HEK293T (cell line): ENCODE measurements at regions not wholly inside any gene's neighbourhood (a gene's known extent, or its start where the extent isn't known, plus 50 kb on each side); places are given as distances from the start of the nearest gene placed in this dataset.

Experiments
- ELF4 ChIP-seq: fragments of 450-650 bp; IDR thresholded peaks from 2 replicates; pipeline ENCODE4 v1.6.1; 2017; ENCODE audit warnings: antibody characterized with exemption
- FOXK2 ChIP-seq: fragments of 450-650 bp; IDR thresholded peaks from 2 replicates; pipeline ENCODE4 v1.6.1; 2016; ENCODE audit warnings: mild to moderate bottlenecking
- FOXM1 ChIP-seq: fragments of 450-650 bp; IDR thresholded peaks from 2 replicates; pipeline ENCODE4 v1.6.1; 2017; ENCODE audit warnings: mild to moderate bottlenecking, borderline replicate concordance
- PKNOX1 ChIP-seq: fragments of 450-650 bp; IDR thresholded peaks from 2 replicates; pipeline ENCODE4 v1.6.1; 2016
- SP1 ChIP-seq: fragments of 450-650 bp; IDR thresholded peaks from 2 replicates; pipeline ENCODE4 v1.6.1; 2017
- SUZ12 ChIP-seq: fragments of 450-650 bp; IDR thresholded peaks from 2 replicates; pipeline ENCODE4 v1.6.1; 2016; ENCODE audit warnings: mild to moderate bottlenecking
- ZNF384 ChIP-seq: fragments of 450-650 bp; IDR thresholded peaks from 2 replicates; pipeline ENCODE4 v1.6.1; 2016

GRCh38 chr3:22244761-22245521, 493.9 kb upstream of the ZNF385D start:
- TF ChIP-seq PKNOX1 (no peak), FOXM1 (no peak), FOXK2 (no peak), SUZ12 (no peak), ELF4 (no peak), SP1 (no peak), ZNF384 (no peak)
